ENCODE measurements at regions not wholly inside any gene's neighbourhood (a gene's known extent, or its start where the extent isn't known, plus 50 kb on each side); places are given as distances from the start of the nearest gene placed in this dataset.
A peak's percentile ranks its signal among the peaks of the same experiment; 100 is the strongest.

GRCh38 chr4:26028793-26029567 is 115.0 kb downstream of the SMIM20 start:
- Mint-ChIP-seq H3K9me3 (no peaks in the 10 kb centered on the region), H3K4me1 (peaks cover 3 to 6% (median 4%) of the 10 kb centered on the region in 3 donors), H3K4me3 (no peak overlapping the region), H3K27ac (no peak overlapping the region), H3K27me3 (peaks cover 13% of the 10 kb centered on the region), H3K36me3 (peaks cover 3% of the 10 kb centered on the region)

GRCh38 chr4:26029568-26030131 is 115.6 kb downstream of the SMIM20 start:
- peaks cover 3% of the 10 kb centered on the region for H3K36me3 Mint-ChIP-seq

GRCh38 chr4:26030260-26030667 is 116.2 kb downstream of the SMIM20 start:
- peaks cover 3% of the 10 kb centered on the region for H3K36me3 Mint-ChIP-seq

More at GRCh38 chr4:26029568-26030131, 115.6 kb downstream of the SMIM20 start:
- H3K27me3 Mint-ChIP-seq, result peaks cover 13% of the 10 kb centered on the region
- no peak overlapping the region for H3K4me3 Mint-ChIP-seq
- no peak overlapping the region for H3K27ac Mint-ChIP-seq
- H3K9me3 Mint-ChIP-seq, result no peaks in the 10 kb centered on the region
- H3K4me1 Mint-ChIP-seq, result peaks cover 3 to 6% (median 4%) of the 10 kb centered on the region in 3 donors

GRCh38 chr4:26030780-26031179 is 116.8 kb downstream of the SMIM20 start:
- Mint-ChIP-seq H3K4me1 (peaks cover 3 to 6% (median 4%) of the 10 kb centered on the region in 3 donors), H3K27me3 (peaks cover 13% of the 10 kb centered on the region), H3K9me3 (no peaks in the 10 kb centered on the region), H3K36me3 (peaks cover 3% of the 10 kb centered on the region), H3K4me3 (no peak overlapping the region), H3K27ac (no peak overlapping the region)

More at GRCh38 chr4:26030260-26030667, 116.2 kb downstream of the SMIM20 start:
- no peak overlapping the region for H3K27ac Mint-ChIP-seq
- no peaks in the 10 kb centered on the region for H3K9me3 Mint-ChIP-seq
- peaks cover 13% of the 10 kb centered on the region for H3K27me3 Mint-ChIP-seq
- peaks cover 3 to 6% (median 4%) of the 10 kb centered on the region in 3 donors for H3K4me1 Mint-ChIP-seq
- peak overlapping the region in 2 of 4 donors; percentile 19 to 81 for H3K4me3 Mint-ChIP-seq

GRCh38 chr4:26031704-26032103 is 117.7 kb downstream of the SMIM20 start:
- Mint-ChIP-seq H3K4me3 (no peak overlapping the region), H3K9me3 (no peaks in the 10 kb centered on the region), H3K36me3 (peaks cover 3% of the 10 kb centered on the region), H3K27ac (no peak overlapping the region), H3K27me3 (peaks cover 13% of the 10 kb centered on the region), H3K4me1 (peaks cover 3 to 6% (median 4%) of the 10 kb centered on the region in 3 donors)

- H3K9me3 Mint-ChIP-seq, result no peaks in the 10 kb centered on the region
- H3K4me1 Mint-ChIP-seq, result peaks cover 3 to 6% (median 4%) of the 10 kb centered on the region in 3 donors
- H3K4me3 Mint-ChIP-seq, result no peak overlapping the region
- H3K27me3 Mint-ChIP-seq, result peaks cover 12% of the 10 kb centered on the region
- peaks cover 3% of the 10 kb centered on the region for H3K36me3 Mint-ChIP-seq
- no peak overlapping the region for H3K27ac Mint-ChIP-seq
Observed at GRCh38 chr4:26032142-26032541, 118.1 kb downstream of the SMIM20 start.

- H3K27me3 Mint-ChIP-seq, result peaks cover 13% of the 10 kb centered on the region
Observed at GRCh38 chr4:26032630-26033317, 118.8 kb downstream of the SMIM20 start.

GRCh38 chr4:26033389-26033788 is 119.4 kb downstream of the SMIM20 start:
- Mint-ChIP-seq H3K4me3 (no peak overlapping the region), H3K27me3 (peaks cover 13% of the 10 kb centered on the region), H3K27ac (no peak overlapping the region), H3K9me3 (no peaks in the 10 kb centered on the region), H3K36me3 (peaks cover 3% of the 10 kb centered on the region), H3K4me1 (peaks cover 3 to 6% (median 4%) of the 10 kb centered on the region in 3 donors)

More at GRCh38 chr4:26032630-26033317, 118.8 kb downstream of the SMIM20 start:
- peaks cover 3 to 6% (median 4%) of the 10 kb centered on the region in 3 donors for H3K4me1 Mint-ChIP-seq
- peaks cover 3% of the 10 kb centered on the region for H3K36me3 Mint-ChIP-seq
- no peak overlapping the region for H3K4me3 Mint-ChIP-seq
- H3K9me3 Mint-ChIP-seq, result no peaks in the 10 kb centered on the region
- no peak overlapping the region for H3K27ac Mint-ChIP-seq

- peaks cover 0 to 6% (median 3%) of the 10 kb centered on the region in 3 donors for H3K4me1 Mint-ChIP-seq
- no peak overlapping the region for H3K27ac Mint-ChIP-seq
- peaks cover 6% of the 10 kb centered on the region for H3K27me3 Mint-ChIP-seq
- peaks cover 3% of the 10 kb centered on the region for H3K36me3 Mint-ChIP-seq
- H3K4me3 Mint-ChIP-seq, result no peak overlapping the region
- H3K9me3 Mint-ChIP-seq, result peaks cover 0 to 2% (median 0%) of the 10 kb centered on the region in 3 donors
Observed at GRCh38 chr4:26034849-26035248, 120.8 kb downstream of the SMIM20 start.

GRCh38 chr4:26035921-26036320 is 121.9 kb downstream of the SMIM20 start:
- peaks cover 6% of the 10 kb centered on the region for H3K27me3 Mint-ChIP-seq

GRCh38 chr4:26039639-26040359 is 125.8 kb downstream of the SMIM20 start:
- Mint-ChIP-seq H3K36me3 (peaks cover 4% of the 10 kb centered on the region), H3K27ac (no peak overlapping the region), H3K9me3 (peaks cover 2 to 5% (median 4%) of the 10 kb centered on the region in 3 donors), H3K4me3 (no peak overlapping the region), H3K27me3 (peaks cover 11% of the 10 kb centered on the region), H3K4me1 (no peaks in the 10 kb centered on the region)

More at GRCh38 chr4:26035921-26036320, 121.9 kb downstream of the SMIM20 start:
- Mint-ChIP-seq H3K4me1 (no peaks in the 10 kb centered on the region), H3K27ac (no peak overlapping the region), H3K4me3 (no peak overlapping the region), H3K9me3 (peaks cover 2 to 5% (median 4%) of the 10 kb centered on the region in 3 donors), H3K36me3 (no peaks in the 10 kb centered on the region)

GRCh38 chr4:26044524-26044923 is 130.5 kb downstream of the SMIM20 start:
- no peak overlapping the region for H3K4me3 Mint-ChIP-seq

GRCh38 chr4:26044983-26045382 is 131.0 kb downstream of the SMIM20 start:
- Mint-ChIP-seq H3K4me3 (no peak overlapping the region), H3K4me1 (peaks cover 0 to 1% (median 1%) of the 10 kb centered on the region in 3 donors), H3K27ac (no peak overlapping the region), H3K9me3 (peaks cover 0 to 5% (median 4%) of the 10 kb centered on the region in 3 donors), H3K36me3 (peaks cover 5% of the 10 kb centered on the region), H3K27me3 (peaks cover 18% of the 10 kb centered on the region)

More at GRCh38 chr4:26044524-26044923, 130.5 kb downstream of the SMIM20 start:
- H3K27ac Mint-ChIP-seq, result no peak overlapping the region
- peaks cover 0 to 5% (median 4%) of the 10 kb centered on the region in 3 donors for H3K9me3 Mint-ChIP-seq
- peaks cover 0 to 1% (median 1%) of the 10 kb centered on the region in 3 donors for H3K4me1 Mint-ChIP-seq
- H3K27me3 Mint-ChIP-seq, result peaks cover 18% of the 10 kb centered on the region
- H3K36me3 Mint-ChIP-seq, result peaks cover 5% of the 10 kb centered on the region

- Mint-ChIP-seq H3K27me3 (peaks cover 17% of the 10 kb centered on the region), H3K9me3 (no peaks in the 10 kb centered on the region)
Observed at GRCh38 chr4:26047795-26048194, 133.8 kb downstream of the SMIM20 start.

More at GRCh38 chr4:26047795-26048194, 133.8 kb downstream of the SMIM20 start:
- Mint-ChIP-seq H3K27ac (no peak overlapping the region), H3K4me1 (peaks cover 0 to 7% (median 3%) of the 10 kb centered on the region in 3 donors), H3K36me3 (peaks cover 5% of the 10 kb centered on the region), H3K4me3 (no peak overlapping the region)

All from IgD-negative memory B cell (primary cell).